ENCODE measurements at regions not wholly inside any gene's neighbourhood (a gene's known extent, or its start where the extent isn't known, plus 50 kb on each side); places are given as distances from the start of the nearest gene placed in this dataset.

DNA sequence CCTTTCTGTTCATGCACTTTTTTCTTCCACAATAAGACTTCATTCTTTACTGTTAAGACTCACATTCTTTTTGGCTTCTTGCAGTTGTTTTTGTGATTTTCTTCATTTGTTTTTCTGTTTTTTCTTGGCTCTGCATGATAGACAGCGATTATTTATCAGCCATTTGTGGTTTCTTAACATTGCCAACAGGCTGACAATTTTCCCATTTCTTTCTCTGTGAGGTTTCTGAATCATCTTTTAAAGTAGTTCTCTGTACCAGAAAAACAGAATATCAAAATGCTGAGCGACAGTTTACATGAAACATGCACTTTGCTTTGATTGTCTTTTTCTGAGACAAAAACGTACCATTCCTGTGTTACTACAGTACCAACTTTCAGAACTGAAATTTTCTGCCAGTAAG lies 334.2 kb upstream of the MAGI2 start:
- TF ChIP-seq, protein P1, sequence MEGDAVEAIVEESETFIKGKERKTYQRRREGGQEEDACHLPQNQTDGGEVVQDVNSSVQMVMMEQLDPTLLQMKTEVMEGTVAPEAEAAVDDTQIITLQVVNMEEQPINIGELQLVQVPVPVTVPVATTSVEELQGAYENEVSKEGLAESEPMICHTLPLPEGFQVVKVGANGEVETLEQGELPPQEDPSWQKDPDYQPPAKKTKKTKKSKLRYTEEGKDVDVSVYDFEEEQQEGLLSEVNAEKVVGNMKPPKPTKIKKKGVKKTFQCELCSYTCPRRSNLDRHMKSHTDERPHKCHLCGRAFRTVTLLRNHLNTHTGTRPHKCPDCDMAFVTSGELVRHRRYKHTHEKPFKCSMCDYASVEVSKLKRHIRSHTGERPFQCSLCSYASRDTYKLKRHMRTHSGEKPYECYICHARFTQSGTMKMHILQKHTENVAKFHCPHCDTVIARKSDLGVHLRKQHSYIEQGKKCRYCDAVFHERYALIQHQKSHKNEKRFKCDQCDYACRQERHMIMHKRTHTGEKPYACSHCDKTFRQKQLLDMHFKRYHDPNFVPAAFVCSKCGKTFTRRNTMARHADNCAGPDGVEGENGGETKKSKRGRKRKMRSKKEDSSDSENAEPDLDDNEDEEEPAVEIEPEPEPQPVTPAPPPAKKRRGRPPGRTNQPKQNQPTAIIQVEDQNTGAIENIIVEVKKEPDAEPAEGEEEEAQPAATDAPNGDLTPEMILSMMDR (IDR thresholded peaks at IDR 0.05), result no peak

- TF ChIP-seq, protein P1 (IDR thresholded peaks at IDR 0.05), result no peak
Measured at GRCh38 chr7:79787096-79787495, 333.6 kb upstream of the MAGI2 start.

DNA sequence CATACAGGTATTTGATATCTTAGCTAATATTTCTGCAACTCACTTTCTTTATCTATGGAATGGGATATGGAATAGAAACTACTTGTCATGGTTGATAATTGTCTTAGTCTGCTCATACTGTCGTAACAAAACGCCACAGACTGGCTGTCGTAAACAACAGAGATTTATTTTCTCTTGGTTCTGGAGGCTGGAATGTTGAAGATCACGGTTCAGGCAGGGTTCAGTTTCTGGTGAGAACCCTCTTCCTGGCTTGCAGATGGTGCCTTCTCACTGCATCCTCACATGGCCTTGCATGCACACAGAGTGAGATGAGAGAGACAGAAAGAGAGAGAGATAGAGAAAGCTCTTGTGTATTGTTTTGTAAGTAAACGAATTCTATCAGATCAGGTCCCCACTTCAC lies 332.7 kb upstream of the MAGI2 start:
- TF ChIP-seq, protein P1 (IDR thresholded peaks at IDR 0.05), result no peak

- TF ChIP-seq, protein P1 (IDR thresholded peaks at IDR 0.05), result no peak
Measured at GRCh38 chr7:79785556-79785955, 332.1 kb upstream of the MAGI2 start.

DNA sequence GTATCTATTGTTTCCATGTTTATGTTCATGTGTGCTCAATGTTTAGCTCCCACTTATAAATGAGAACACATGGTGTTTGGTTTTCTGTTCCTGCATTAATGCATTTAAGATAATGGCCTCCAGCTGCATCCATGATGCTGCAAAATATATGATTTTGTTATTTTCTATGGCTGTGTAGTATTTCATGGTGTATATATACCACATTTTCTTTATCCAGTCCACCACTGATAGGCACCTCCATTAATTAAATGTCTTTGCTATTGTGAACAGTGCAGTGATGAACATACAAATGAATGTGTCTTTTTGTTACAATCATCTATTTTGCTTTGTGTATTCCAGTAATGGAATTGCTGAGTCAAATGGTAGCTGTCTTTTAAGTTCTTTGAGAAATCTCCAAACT lies 329.4 kb upstream of the MAGI2 start:
- TF ChIP-seq, protein P1 (IDR thresholded peaks at IDR 0.05), result no peak

GRCh38 chr7:79782256-79782655 lies 328.8 kb upstream of the MAGI2 start:
- TF ChIP-seq, protein P1 (IDR thresholded peaks at IDR 0.05), result no peak

DNA sequence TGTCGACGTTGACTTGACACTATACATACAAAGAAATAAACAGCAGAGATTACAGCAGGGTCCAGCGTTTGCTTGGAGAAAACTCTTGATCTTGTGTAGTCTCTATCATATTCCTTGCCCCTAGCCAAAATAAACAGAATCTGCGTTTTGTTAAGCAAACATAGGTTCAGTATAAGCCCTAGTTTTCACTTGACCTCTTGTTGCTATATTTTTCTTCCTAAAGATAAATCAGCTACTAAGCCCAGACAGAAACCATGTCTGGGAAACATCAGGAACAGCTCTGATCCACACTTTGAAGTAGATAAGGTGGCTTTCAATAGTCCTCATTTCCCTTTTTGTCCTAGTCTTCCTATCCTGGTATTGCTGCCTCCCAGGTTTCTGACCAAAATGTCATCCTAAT lies 328.2 kb upstream of the MAGI2 start:
- TF ChIP-seq, protein P1 (IDR thresholded peaks at IDR 0.05), result no peak

Measured in LNCAP (cell line).